Adrenal gland (tissue), 5 donors: ENCODE measurements at regions not wholly inside any gene's neighbourhood (a gene's known extent, or its start where the extent isn't known, plus 50 kb on each side); places are given as distances from the start of the nearest gene placed in this dataset.

ENCODE experiments used
- CTCF ChIP-seq, 6 experiments: fragments of 450-650 bp in 4 of 6; fragments of 200-600 bp in 2 of 6; sonication (generic) in 1 of 6; IDR thresholded peaks; 1 replicate in 5 of 6; 2 replicates in 1 of 6; pipeline versions ENCODE4 v1.5.1 to v1.8.0; 2016 to 2021; ENCODE audit warnings: antibody characterized with exemption in 6 of 6, mild to moderate bottlenecking in 2 of 6, moderate library complexity in 1 of 6
- POLR2A ChIP-seq, 2 donors: fragments of 450-650 bp; IDR thresholded peaks; one replicate each; pipeline ENCODE4 v1.6.1; 2017; ENCODE audit warnings: antibody characterized with exemption in 2 of 2, mild to moderate bottlenecking in 2 of 2, moderate library complexity in 1 of 2
- donor health status: DM: no; HTN: no; CAD: no.

DNA sequence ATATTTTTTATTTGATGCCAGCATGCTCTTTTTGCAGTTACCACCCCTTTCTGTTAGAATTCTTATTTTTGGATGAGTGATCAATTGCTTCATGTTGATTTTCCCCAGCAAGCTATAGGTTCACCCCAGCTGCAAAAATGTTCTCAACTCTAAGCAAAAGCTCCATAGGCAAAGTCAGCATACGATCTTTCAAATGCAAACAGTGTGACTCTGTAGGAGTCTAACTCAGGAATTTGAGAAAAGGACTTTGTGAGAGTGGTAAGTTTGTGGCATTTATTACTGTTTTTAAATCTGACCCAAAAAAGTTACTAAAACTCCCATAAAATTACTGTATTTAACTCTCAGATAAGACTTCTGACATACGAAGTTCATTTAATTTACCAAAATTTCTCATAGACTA, 134.9 kb upstream of the HSF2 start:
- TF ChIP-seq POLR2A (IDR thresholded peaks at IDR 0.05) (no peak), CTCF (IDR thresholded peaks at IDR 0.05) (no peak)
